ENCODE measurements at regions not wholly inside any gene's neighbourhood (a gene's known extent, or its start where the extent isn't known, plus 50 kb on each side); places are given as distances from the start of the nearest gene placed in this dataset.

DNA sequence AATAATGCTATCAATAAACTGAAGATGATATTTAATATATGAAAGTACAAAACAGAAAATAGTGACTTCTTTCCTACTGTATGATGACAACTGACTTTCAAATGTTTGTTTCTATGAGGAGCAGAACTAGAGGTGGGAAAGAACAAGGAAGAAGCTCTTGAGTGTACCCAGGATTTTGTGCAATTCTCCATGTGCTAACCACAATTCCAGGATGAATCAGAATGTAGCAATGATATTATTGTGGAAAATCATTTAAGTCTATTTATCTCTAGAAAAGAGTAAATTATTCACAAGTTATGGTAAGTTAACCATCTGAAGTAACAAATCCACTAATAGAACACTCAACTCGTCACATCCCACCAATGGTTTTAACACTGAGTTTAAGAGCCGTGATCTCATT lies 324.1 kb upstream of the EMCN start:
- no peak for DNase-seq

DNA sequence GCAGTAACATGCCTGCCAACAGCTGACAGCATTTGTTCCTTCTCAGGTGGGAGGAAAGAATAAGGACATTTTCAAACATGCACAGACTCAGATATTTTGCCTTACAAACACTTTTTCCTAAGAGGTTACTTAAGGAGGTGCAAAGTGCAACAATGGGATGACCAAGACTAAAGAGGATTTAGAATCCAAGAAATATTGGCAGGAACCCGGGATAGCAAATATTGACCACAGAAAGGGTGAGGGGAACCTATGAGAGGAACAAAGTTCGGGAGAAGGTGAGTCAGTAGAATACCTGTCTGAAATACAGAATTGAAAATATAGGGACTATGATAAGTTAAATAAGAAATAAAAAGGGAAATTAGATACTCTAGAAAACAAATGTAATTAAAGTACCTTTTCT lies 321.9 kb upstream of the EMCN start:
- DNase-seq: no peak

DNA sequence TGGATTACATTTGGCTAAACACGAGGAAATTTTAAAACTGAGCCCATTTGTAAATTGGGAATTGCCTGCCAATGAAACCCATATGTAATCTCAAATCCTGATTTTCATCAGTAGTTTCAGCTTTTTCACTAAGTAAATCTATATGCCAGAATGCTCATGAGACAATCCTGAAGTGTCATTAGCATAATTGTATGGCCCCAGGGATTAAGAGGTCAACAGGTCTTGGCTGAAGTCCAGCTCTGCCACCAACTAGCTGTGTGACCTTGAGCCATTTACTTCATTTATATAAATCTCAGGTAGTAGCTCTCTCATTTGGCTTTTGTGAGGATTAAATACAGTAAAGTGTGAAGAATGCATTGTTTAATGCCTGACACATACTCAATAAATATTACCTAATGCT lies 320.5 kb upstream of the EMCN start:
- DNase-seq: no peak

DNA sequence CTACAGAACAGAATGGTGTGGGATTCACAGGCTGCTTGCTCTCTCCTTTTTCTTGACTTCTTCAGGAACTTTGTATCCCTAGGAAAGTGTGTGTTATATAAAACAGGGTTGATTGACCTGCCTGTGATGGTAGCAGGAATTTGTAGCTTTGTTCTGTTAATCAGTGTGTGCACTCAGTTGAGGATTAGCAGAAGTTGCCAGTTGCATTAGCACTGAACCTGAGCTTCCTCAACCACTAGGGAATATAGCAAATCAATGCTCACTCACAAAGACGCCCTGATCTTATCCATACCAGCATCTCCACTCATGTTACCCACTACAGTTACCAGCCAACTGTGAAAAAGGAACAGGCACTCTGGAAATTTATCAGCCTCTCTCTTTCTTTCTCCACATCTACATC lies 319.1 kb upstream of the EMCN start:
- no peak for DNase-seq

- DNase-seq: no peak
Measured at GRCh38 chr4:100834616-100835015, 316.8 kb upstream of the EMCN start.

DNA sequence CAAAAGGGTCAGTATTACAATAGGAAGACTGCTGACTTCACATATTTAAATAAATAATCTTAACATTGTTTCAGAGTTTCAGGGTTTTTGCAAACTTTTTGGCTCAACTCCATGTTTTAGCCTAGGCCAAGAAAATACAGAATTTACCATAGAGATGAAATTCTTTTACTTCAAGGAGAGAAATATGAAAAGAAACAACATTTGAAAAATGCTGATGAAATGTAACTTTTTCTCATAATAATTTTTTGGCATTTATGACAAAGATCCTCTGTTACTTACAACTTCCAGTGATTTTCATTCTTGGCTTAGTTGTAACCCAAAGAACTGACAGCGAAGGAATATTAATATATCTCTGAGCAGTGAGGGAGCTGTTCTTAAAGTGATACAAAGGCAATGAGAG lies 316.1 kb upstream of the EMCN start:
- DNase-seq: no peak

GRCh38 chr4:100828986-100829685 lies 311.3 kb upstream of the EMCN start:
- DNase-seq: no peak

DNA sequence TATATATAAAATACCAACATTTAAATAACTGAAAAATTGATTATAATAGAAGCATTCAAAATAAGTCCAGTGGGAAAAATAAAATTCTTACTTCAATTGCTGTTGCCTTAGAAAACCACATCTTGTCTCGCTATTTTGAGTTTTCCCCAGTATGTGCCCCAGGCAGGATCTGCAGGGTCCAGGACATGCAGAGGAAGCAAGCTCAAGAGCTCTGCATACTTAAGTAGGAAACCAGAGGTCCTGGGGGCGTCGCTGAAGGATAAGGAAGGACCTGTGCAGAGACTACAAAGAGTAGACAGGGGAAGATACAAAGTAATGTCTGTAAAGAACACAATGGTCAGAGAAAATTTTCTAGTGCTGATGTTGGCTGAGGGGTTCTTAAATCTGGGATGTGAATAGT lies 310.5 kb upstream of the EMCN start:
- no peak for DNase-seq

DNA sequence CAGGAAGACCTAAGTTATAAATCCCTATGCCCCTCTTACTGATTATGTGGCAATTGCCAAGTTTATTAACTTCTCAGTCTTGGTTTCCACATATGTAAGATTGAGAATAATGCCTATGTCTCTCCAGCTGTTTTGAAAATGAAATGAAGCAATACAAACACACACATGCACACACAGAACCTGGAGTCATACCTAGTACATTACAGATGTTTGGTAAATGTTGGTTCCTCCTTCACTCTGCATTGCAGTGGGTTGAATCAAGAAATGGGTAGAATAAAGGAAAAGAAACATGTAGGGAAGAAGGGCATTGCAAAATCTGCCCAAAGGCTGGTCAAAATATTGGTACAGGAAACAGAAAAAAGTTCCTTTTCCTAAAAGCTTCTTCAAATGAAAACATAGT lies 309.9 kb upstream of the EMCN start:
- DNase-seq: no peak

DNA sequence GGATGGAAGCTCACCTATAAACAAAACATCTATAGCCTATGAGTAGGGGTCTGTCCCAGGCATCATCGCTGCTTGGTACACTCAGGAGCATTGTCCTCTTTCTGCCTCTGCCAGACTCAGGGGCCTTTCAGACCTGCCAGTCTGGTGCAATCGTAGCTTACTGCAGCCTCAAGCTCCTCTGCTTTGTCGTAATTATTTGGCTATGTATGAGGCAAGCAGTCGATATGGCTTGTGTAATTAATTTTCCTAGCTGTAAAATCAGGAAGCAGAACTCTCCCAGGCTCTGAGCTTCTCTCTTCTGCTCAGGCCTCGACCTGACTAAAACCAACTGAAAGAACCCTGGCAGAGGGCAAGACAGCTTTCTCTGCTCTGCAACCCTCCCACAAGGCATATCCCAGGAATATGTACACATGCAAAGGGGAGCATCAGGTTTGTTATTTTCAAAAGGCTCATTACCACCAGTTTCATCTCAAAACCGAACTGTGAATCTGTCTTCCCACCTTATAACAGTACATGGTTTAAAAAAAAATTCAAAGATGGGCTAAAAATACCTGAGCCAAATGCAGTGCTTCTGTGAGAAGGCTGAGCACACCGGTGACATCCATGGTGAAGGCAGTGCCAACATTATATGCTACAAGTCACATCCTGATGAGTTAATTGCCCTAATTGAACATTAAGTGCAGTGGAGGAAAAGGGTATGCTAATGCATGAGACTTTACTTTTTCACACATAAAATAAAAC lies 309.2 kb upstream of the EMCN start:
- no peak for DNase-seq

GRCh38 chr4:100826067-100826466 lies 308.2 kb upstream of the EMCN start:
- DNase-seq: no peak

DNA sequence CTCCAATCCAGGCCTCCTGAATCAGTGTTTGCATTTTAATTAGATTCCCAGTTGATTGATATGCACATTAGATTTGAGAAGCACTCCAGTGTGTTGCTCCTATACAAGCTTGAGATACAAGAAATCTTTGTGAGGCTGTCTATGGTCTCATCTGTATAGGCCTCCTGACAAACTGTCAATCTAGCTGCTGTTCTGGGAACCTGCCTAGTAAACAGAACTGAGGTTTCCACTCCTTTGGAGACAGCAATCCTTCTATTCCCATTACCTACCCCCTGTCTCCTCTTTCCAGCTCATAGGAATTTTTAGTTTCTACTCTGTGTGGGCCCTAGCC lies 306.1 kb upstream of the EMCN start:
- DNase-seq: no peak

GRCh38 chr4:100823066-100823992 lies 305.5 kb upstream of the EMCN start:
- DNase-seq: no peak

- DNase-seq: no peak
Measured at GRCh38 chr4:100820249-100820648, 302.4 kb upstream of the EMCN start.

GRCh38 chr4:100819505-100819904 lies 301.7 kb upstream of the EMCN start:
- DNase-seq: no peak

DNA sequence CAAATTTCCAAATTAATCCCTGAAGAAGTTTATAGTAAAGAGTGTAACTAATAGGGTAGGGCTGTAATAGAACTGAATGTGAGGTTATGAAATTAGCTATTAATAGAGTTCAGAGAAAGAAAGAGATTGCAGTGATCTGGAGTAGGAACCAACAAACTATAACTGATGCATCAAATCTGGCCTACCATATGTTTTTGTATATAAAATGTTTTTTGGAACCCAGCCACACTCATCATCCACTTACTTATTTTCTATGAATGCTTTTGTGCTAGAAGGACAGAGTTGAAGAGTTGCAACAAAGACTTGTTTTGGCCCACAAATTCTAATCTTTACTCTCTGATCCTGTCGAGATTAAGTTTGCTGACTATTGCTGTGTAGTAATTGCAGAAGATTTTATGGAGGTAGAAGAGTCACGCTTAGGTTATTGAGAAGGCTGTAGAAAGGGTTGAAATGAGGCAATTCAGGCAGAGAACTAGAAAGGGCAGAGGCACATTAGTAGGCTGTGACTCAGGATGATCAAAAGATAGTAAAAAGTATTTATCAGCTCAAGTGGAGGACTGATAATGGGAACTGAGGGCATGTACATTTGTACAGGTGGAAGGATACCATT lies 298.7 kb upstream of the EMCN start:
- DNase-seq: no peak

DNA sequence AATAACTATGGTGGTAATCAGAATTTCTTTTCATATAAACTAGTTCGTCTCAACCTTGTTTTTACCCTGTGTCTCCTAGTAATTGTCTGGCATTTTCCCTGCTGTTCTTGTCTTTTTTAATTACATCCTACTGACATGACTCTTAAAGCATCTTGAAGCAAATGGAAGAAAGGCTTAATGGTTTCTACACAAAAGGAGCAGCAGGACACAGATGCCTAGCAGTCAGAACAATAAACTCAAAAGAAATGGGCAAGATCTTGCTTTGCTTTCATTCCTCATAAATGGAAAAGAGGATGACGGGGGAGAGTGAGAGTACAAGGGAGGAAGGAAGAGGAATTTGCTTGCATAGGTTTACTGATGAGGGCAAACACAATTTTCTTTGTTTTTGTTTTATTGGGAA lies 293.2 kb upstream of the EMCN start:
- no peak for DNase-seq

GRCh38 chr4:100809506-100809905 lies 291.7 kb upstream of the EMCN start:
- no peak for DNase-seq

DNA sequence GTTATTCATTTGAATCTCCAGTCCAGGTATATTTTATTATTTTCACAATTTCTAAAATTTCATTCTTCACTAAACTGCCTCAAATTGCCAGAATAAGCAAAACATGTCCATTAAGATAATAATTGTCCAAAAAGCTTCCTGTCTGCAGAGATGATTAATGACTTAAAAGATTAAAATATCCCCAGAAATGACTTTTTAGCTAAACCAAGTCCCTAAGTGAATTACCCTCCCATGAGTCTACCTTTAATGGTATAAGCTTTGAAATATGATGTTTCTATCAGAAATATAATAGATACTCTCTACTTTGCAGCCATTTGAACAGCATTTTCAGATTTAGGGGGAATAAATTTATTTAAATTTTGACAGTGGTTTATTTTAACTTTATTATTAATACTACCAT lies 289.2 kb upstream of the EMCN start:
- DNase-seq: no peak

- no peak for DNase-seq
Measured at GRCh38 chr4:100805538-100805937, 287.7 kb upstream of the EMCN start.

DNA sequence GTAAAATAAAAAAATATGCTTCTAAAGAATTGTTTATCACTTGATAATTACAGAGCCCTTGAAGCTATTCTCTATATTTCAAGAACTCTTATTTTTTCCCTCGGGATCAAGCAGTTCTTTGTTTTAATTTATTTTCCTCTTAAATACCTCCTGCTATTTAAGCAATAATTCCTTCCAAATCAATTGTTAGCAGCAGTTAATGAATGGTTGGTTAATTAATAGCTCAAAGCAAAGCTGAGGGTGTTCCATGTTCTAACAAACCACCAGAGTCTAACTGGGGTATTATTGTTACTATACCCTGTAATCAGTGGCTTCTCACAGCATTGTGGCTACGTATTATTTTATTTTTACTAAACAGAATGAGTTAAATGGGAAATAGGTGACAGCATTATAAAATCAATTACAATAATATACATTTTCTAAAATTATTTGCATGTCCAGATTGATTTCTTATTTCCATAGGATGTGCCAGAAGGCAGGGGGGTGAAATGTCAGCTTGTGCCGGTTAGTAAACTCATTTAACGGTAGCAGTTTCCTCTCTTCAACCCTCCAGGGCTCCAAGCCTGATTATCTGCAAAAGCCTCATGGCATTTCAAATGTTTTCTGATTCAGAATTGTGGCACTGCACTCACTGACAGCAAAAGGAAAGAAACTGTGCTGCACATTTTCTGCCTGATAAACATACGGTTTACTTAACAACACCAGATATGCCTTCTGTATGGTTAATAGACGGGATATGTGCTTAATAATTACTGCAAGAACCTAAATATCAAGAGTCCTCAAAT lies 286.9 kb upstream of the EMCN start:
- no peak for DNase-seq

DNA sequence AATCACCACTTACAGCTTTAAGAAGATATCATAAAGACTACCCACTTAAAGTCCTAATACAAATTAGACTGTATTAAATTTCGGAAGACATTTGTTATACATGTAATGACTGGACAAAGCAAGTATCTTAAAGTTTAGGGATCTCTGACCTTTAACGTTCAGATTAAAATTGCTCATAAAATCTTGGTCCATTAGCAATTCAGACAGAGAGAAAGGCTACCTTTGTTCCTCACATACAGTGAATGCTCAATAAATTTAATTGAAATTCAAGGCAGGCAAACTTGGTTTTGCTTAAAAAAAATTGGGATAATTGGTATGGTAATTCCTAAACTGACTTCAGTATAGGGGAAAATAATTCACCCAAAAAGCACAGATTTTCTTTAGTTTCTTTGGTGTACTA lies 285.9 kb upstream of the EMCN start:
- DNase-seq: no peak

Measured in CD4-positive, alpha-beta T cell treated with Interleukin-17A for 1 hour (primary cell).